ENCODE measurements at regions not wholly inside any gene's neighbourhood (a gene's known extent, or its start where the extent isn't known, plus 50 kb on each side); places are given as distances from the start of the nearest gene placed in this dataset.

GRCh38 chr6:2482773-2483172, 237.4 kb upstream of the GMDS start:
- TF ChIP-seq SUZ12 (IDR thresholded peaks at IDR 0.05; ENCODE audit: extremely low read depth, insufficient read depth, insufficient read length) (no peak), YY1 (IDR thresholded peaks at IDR 0.05; ENCODE audit: insufficient read depth, insufficient read length) (no peak)

Measured in NT2/D1 (cell line).